Calu3 (cell line): ENCODE measurements at regions not wholly inside any gene's neighbourhood (a gene's known extent, or its start where the extent isn't known, plus 50 kb on each side); places are given as distances from the start of the nearest gene placed in this dataset.

Source experiments
- BruUV-seq: library from RNA; stranded (reverse); fragments of 400-500 nt; replicated peaks from 2 replicates; lab custom pipeline; 2021; lab: Mats Ljungman, UMichigan
- CTCF ChIA-PET: fragments of 300-600 bp; sonication (Branson Sonifier 250); formaldehyde crosslinking; loops from one replicate; lab custom pipeline; 2022; ENCODE audit warnings: antibody characterized with exemption; lab: Charles Lee
- DNase-seq: peaks from one replicate; pipeline ENCODE4 v3.0.0; 2022
- H3K27ac Mint-ChIP-seq: one replicate; pipeline ENCODE4 v1.8.0; 2022; ENCODE audit warnings: mixed read lengths; ENCODE audit not compliant: unreplicated experiment
- H3K27me3 Mint-ChIP-seq: one replicate; pipeline ENCODE4 v1.8.0; 2022; ENCODE audit warnings: mixed read lengths; ENCODE audit not compliant: unreplicated experiment
- H3K36me3 Mint-ChIP-seq: one replicate; pipeline ENCODE4 v1.8.0; 2022; ENCODE audit warnings: mild to moderate bottlenecking, moderate library complexity, mixed read lengths; ENCODE audit not compliant: insufficient read depth, unreplicated experiment
- H3K4me1 Mint-ChIP-seq: one replicate; pipeline ENCODE4 v1.8.0; 2022; ENCODE audit warnings: mild to moderate bottlenecking, low read depth, mixed read lengths; ENCODE audit not compliant: unreplicated experiment
- H3K4me3 Mint-ChIP-seq: one replicate; pipeline ENCODE4 v1.8.0; 2022; ENCODE audit warnings: mild to moderate bottlenecking, low read depth, moderate library complexity, mixed read lengths; ENCODE audit not compliant: unreplicated experiment
- H3K9me3 Mint-ChIP-seq: one replicate; pipeline ENCODE4 v1.8.0; 2022; ENCODE audit warnings: low read depth, mixed read lengths; ENCODE audit not compliant: unreplicated experiment
- CTCF ChIP-seq: fragments of 200-600 bp; IDR thresholded peaks from one replicate; pipeline ENCODE4 v1.8.0; 2022; ENCODE audit warnings: antibody characterized with exemption; ENCODE audit not compliant: unreplicated experiment
- intact Hi-C: fragments of 100-400 bp; cut with micrococcal nuclease; formaldehyde crosslinking; loops from one replicate; pipeline ENCODE4 v1.10.0; 2022; ENCODE audit not compliant: unreplicated experiment

DNA sequence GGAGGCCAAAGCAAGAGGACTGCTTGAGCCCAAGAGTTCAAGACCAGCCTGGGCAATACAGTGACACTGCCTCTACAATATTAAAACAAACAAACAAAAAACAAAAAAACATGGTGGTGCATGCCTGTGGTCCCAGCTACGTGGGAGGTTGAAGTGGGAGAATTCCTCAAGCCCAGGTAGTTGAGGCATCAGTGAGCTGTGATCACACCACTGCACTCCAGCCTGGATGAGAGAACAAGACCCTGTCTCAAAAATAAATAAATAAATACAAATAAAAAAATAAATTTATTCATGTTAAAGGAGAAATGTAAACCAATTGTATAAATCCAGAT, 200.6 kb downstream of the BCHE start:
- no peak for TF ChIP-seq CTCF

DNA sequence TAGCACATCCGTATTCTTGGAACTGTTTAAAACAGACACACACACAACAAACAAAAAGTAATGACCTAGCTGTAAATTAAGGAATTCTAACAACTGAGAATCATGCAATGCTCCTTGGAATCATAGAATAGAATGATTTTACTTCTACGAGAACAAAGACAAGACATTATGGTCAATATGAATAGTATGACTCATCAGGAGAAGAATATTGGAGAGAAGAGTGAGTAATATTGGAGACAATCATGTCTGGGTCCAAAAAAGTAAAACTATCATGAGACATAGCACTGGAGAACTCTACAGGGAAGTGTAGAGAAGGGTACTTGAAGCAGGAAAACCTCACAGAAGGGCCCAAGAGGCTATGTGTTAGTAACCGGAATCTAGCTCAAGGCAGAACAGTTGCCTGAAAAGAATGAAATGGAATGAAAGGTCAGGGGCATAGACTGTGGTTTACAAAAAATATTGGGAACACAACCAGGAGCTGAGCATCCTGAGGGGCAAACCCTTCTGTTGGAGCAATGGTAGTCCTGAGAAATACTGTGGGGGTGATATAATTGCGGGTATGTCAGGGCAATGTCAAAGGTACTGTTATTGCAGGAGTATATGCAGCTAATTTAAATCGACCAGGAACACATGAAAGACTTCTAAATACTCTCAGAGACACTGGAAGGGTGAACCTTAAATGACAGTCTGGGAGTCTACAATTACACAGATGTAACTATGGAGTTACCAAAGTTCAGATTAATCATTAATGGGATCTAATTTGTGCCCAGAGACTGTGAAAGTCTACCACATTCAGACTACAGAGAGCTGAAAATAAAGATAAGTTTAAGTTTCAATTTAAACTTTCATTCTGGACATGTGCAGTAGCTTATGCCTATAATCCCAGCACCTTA, 201.2 kb downstream of the BCHE start:
- BruUV-seq: no TSS peak
- CTCF ChIA-PET: no interaction called here
- H3K27me3 Mint-ChIP-seq: no peaks in the 10 kb centered on the region
- intact Hi-C loops: no loop called here
- no peaks in the 10 kb centered on the region for H3K36me3 Mint-ChIP-seq
- DNase-seq: no peak
- no peak overlapping the region for H3K4me3 Mint-ChIP-seq
- H3K9me3 Mint-ChIP-seq: peaks cover 10% of the 10 kb centered on the region
- H3K4me1 Mint-ChIP-seq: peaks cover 28% of the 10 kb centered on the region
- no peak for TF ChIP-seq CTCF
- H3K27ac Mint-ChIP-seq: peak overlapping the region; percentile 56

More for the DNA sequence above, 200.6 kb downstream of the BCHE start:
- no peak overlapping the region for H3K27ac Mint-ChIP-seq
- intact Hi-C loops: no loop called here
- H3K36me3 Mint-ChIP-seq: no peaks in the 10 kb centered on the region
- CTCF ChIA-PET: no interaction called here
- H3K9me3 Mint-ChIP-seq: peaks cover 10% of the 10 kb centered on the region
- no peaks in the 10 kb centered on the region for H3K27me3 Mint-ChIP-seq
- peaks cover 34% of the 10 kb centered on the region for H3K4me1 Mint-ChIP-seq
- no peak for DNase-seq
- no TSS peak for BruUV-seq
- no peak overlapping the region for H3K4me3 Mint-ChIP-seq

DNA sequence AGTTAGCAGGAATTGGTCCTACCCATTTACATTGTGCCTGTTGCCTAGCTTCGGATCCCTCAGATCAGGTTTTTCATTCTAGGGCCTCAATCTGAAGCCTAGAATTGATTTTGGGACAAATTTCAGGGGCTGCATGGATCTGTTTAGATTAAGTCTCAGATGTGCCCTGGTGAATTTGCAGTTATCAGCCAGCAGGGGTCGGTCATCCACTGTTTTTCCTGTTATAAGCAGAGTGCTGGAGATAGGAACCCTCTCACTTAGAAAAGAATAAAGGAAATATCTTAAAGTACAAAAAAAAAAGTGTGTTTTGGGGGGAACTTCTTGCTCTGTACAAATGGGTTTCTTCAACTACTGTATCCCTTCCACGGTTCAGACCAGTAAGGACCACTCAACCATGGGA, 212.5 kb downstream of the BCHE start:
- no peak for DNase-seq
- no TSS peak for BruUV-seq
- H3K27me3 Mint-ChIP-seq: no peaks in the 10 kb centered on the region
- CTCF ChIA-PET: interaction anchor here (0.6 kb wide), 1 partner anchor 443 kb away, joined by 4 read pairs; no protein-coding TSS in a partner anchor
- no peaks in the 10 kb centered on the region for H3K4me1 Mint-ChIP-seq
- peaks cover 14% of the 10 kb centered on the region for H3K9me3 Mint-ChIP-seq
- no peak overlapping the region for H3K4me3 Mint-ChIP-seq
- peak; percentile 43 for TF ChIP-seq CTCF
- H3K27ac Mint-ChIP-seq: no peak overlapping the region
- intact Hi-C loops: no loop called here
- H3K36me3 Mint-ChIP-seq: no peaks in the 10 kb centered on the region

DNA sequence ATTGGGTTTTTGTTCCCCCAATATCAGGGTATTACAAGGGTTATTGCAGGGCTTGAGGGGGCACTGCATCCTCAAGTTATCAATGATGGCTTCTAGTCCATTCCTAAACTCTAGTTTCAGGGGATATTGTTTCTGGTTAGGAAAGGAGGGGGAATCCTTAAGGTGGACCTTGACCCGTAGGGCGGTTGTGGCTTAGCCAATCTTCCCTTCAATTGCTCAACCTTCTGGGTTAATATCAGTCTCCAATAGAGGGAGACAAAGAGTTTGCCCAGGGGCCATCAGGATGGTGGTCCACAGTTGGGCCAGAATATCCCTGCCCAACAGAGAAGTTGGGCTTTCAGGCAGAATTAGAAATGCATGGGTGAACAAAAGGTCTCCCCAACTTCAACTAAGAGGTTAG, 214.9 kb downstream of the BCHE start:
- Mint-ChIP-seq H3K4me1 (no peaks in the 10 kb centered on the region), H3K27me3 (no peaks in the 10 kb centered on the region), H3K4me3 (no peak overlapping the region), H3K27ac (no peak overlapping the region), H3K36me3 (no peaks in the 10 kb centered on the region), H3K9me3 (peaks cover 6% of the 10 kb centered on the region)
- TF ChIP-seq CTCF: peak; percentile 21
- BruUV-seq: no TSS peak
- intact Hi-C loops: no loop called here
- no peak for DNase-seq
- CTCF ChIA-PET: no interaction called here
